ENCODE measurements at regions not wholly inside any gene's neighbourhood (a gene's known extent, or its start where the extent isn't known, plus 50 kb on each side); places are given as distances from the start of the nearest gene placed in this dataset.

DNA sequence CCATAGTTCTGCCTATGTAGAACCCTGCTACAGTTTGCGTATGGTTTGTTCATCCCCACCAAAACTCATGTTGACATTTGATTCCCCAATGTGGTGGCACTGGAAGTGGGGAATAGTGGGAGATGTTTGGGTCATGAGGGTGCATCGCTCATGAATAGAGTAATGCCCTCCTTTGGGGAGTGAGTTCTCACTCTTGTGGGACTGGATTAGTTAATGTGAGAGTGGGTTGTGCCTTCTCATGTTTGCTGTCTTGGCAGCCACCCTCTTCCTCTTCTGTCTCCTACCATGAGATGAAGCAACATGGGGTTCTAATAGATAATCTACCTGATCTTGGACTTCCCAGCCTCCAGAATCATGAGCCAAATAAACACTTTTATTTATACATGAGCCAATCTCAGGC is 237.2 kb upstream of the APCDD1 start:
- TF ChIP-seq, protein P1, sequence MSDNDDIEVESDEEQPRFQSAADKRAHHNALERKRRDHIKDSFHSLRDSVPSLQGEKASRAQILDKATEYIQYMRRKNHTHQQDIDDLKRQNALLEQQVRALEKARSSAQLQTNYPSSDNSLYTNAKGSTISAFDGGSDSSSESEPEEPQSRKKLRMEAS (IDR thresholded peaks at IDR 0.05): no peak
- TF ChIP-seq TEAD4 (IDR thresholded peaks at IDR 0.05) (no peak), YY1 (IDR thresholded peaks at IDR 0.05; ENCODE audit: low read depth) (no peak), EP300 (IDR thresholded peaks at IDR 0.05; ENCODE audit: borderline replicate concordance) (no peak), TCF12 (IDR thresholded peaks at IDR 0.05; ENCODE audit: low read depth) (no peak), NFIC (IDR thresholded peaks at IDR 0.05) (no peak), RAD21 (IDR thresholded peaks at IDR 0.05; ENCODE audit: low read depth) (no peak), FOXM1 (IDR thresholded peaks at IDR 0.05; ENCODE audit: borderline replicate concordance, low read depth) (no peak), EGR1 (IDR thresholded peaks at IDR 0.05) (no peak), REST (IDR thresholded peaks at IDR 0.05; ENCODE audit: low read depth) (no peak), TAF1 (IDR thresholded peaks at IDR 0.05; ENCODE audit: low read depth) (no peak), USF1 (IDR thresholded peaks at IDR 0.05) (no peak), CREB1 (IDR thresholded peaks at IDR 0.05; ENCODE audit: low read depth) (no peak), CEBPB (IDR thresholded peaks at IDR 0.05) (no peak), ZBTB7A (IDR thresholded peaks at IDR 0.05; ENCODE audit: low read depth) (no peak)

GRCh38 chr18:10225300-10225699 is 229.1 kb upstream of the APCDD1 start:
- TF ChIP-seq NFIC (IDR thresholded peaks at IDR 0.05): no peak
- no peak for TF ChIP-seq CREB1 (IDR thresholded peaks at IDR 0.05; ENCODE audit: low read depth)
- no peak for TF ChIP-seq RAD21 (IDR thresholded peaks at IDR 0.05; ENCODE audit: low read depth)
- TF ChIP-seq YY1 (IDR thresholded peaks at IDR 0.05; ENCODE audit: low read depth): no peak
- no peak for TF ChIP-seq FOXM1 (IDR thresholded peaks at IDR 0.05; ENCODE audit: borderline replicate concordance, low read depth)
- TF ChIP-seq TEAD4 (IDR thresholded peaks at IDR 0.05): no peak
- no peak for TF ChIP-seq EGR1 (IDR thresholded peaks at IDR 0.05)

DNA sequence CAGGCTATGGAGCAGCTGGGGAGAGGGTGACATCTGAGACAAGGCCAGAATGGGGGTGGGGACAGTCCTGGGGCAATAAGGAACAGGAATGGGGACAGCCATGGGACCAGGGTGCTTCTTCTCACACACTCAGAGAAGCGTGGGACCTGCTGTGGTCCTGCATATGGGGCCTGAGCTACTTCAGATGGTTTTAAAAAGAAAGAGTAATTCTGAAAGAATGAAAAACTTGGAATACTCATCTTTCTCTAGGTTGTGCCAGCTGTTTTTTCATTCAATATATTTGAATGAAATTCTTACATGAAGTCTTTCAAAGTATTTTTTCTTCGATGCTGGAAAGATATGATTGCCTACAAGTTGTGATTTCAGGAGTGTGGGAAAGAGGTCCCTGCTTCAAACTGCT is 227.5 kb upstream of the APCDD1 start:
- TF ChIP-seq TAF1 (IDR thresholded peaks at IDR 0.05; ENCODE audit: low read depth) (no peak), FOXM1 (IDR thresholded peaks at IDR 0.05; ENCODE audit: borderline replicate concordance, low read depth) (no peak), REST (IDR thresholded peaks at IDR 0.05; ENCODE audit: low read depth) (no peak), TEAD4 (IDR thresholded peaks at IDR 0.05) (no peak), USF1 (IDR thresholded peaks at IDR 0.05) (no peak), EGR1 (IDR thresholded peaks at IDR 0.05) (no peak), YY1 (IDR thresholded peaks at IDR 0.05; ENCODE audit: low read depth) (no peak)

DNA sequence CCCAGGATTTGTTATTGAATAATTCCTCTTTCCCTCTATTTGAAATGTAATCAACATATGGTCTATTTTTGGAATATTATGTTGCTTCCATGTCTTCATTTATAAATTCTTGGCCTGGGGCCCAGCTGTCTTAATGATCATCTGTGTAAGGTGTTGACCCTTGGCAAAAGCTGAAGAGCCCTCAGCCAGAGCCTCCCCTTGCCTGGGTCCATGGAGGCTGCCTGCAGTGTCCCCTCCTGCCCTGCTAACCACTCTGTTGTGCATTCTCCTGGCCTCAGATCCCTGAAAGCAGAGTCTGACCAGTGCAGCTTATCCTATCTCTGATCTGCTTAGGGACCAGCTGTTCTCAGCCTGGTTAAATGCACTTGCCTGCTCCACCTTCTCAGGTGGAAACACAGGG is 226.1 kb upstream of the APCDD1 start:
- no peak for TF ChIP-seq RAD21 (IDR thresholded peaks at IDR 0.05; ENCODE audit: low read depth)
- TF ChIP-seq TCF12 (IDR thresholded peaks at IDR 0.05; ENCODE audit: low read depth): no peak
- TF ChIP-seq TEAD4 (IDR thresholded peaks at IDR 0.05): no peak
- no peak for TF ChIP-seq FOXM1 (IDR thresholded peaks at IDR 0.05; ENCODE audit: borderline replicate concordance, low read depth)

DNA sequence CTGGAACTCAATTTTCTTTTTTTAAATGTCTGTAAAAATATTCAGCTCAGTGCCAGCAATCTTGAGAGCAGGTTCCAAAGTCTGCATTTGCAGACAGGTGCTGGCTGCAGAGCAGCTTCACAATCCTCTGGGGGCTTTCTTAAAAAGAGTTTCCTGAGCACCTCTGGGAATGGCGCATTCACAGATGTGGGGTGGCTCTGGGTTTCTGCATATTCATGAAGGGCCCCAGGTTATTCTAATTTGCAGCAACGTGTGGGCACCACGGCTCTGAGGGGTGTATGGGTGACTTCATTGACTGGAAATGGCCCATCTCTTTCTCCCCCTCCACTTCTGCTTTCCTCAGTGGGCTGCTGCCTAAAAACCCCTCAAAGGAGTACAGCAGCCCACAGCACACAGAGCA is 225.0 kb upstream of the APCDD1 start:
- TF ChIP-seq TCF12 (IDR thresholded peaks at IDR 0.05; ENCODE audit: low read depth): no peak
- no peak for TF ChIP-seq CREB1 (IDR thresholded peaks at IDR 0.05; ENCODE audit: low read depth)
- TF ChIP-seq, protein P1 (IDR thresholded peaks at IDR 0.05): no peak
- no peak for TF ChIP-seq TAF1 (IDR thresholded peaks at IDR 0.05; ENCODE audit: low read depth)
- no peak for TF ChIP-seq REST (IDR thresholded peaks at IDR 0.05; ENCODE audit: low read depth)
- no peak for TF ChIP-seq TEAD4 (IDR thresholded peaks at IDR 0.05)
- no peak for TF ChIP-seq NFIC (IDR thresholded peaks at IDR 0.05)
- no peak for TF ChIP-seq RAD21 (IDR thresholded peaks at IDR 0.05; ENCODE audit: low read depth)
- no peak for TF ChIP-seq YY1 (IDR thresholded peaks at IDR 0.05; ENCODE audit: low read depth)
- TF ChIP-seq USF1 (IDR thresholded peaks at IDR 0.05): no peak
- TF ChIP-seq ZBTB7A (IDR thresholded peaks at IDR 0.05; ENCODE audit: low read depth): no peak
- no peak for TF ChIP-seq EGR1 (IDR thresholded peaks at IDR 0.05)
- TF ChIP-seq CEBPB (IDR thresholded peaks at IDR 0.05): no peak
- TF ChIP-seq EP300 (IDR thresholded peaks at IDR 0.05; ENCODE audit: borderline replicate concordance): no peak
- TF ChIP-seq FOXM1 (IDR thresholded peaks at IDR 0.05; ENCODE audit: borderline replicate concordance, low read depth): no peak

All from Ishikawa (cell line).